Esophagus squamous epithelium (tissue), 4 donors: ENCODE measurements at regions not wholly inside any gene's neighbourhood (a gene's known extent, or its start where the extent isn't known, plus 50 kb on each side); places are given as distances from the start of the nearest gene placed in this dataset.

Source experiments
- POLR2A ChIP-seq, 4 donors: fragments of 450-650 bp; IDR thresholded peaks; one replicate each; pipeline ENCODE4 v1.6.1; 2017; ENCODE audit warnings: antibody characterized with exemption in 4 of 4, mild to moderate bottlenecking in 4 of 4, moderate library complexity in 3 of 4
- TF ChIP-seq, protein P1 (sequence below), 6 experiments: fragments of 450-650 bp in 4 of 6; fragments of 200-600 bp in 2 of 6; sonication (generic) in 2 of 6; IDR thresholded peaks; one replicate each; pipeline ENCODE4 v1.5.1; 2016 to 2019; ENCODE audit warnings: antibody characterized with exemption in 6 of 6, mild to moderate bottlenecking in 4 of 6, moderate library complexity in 4 of 6

- TF ChIP-seq, protein P1, sequence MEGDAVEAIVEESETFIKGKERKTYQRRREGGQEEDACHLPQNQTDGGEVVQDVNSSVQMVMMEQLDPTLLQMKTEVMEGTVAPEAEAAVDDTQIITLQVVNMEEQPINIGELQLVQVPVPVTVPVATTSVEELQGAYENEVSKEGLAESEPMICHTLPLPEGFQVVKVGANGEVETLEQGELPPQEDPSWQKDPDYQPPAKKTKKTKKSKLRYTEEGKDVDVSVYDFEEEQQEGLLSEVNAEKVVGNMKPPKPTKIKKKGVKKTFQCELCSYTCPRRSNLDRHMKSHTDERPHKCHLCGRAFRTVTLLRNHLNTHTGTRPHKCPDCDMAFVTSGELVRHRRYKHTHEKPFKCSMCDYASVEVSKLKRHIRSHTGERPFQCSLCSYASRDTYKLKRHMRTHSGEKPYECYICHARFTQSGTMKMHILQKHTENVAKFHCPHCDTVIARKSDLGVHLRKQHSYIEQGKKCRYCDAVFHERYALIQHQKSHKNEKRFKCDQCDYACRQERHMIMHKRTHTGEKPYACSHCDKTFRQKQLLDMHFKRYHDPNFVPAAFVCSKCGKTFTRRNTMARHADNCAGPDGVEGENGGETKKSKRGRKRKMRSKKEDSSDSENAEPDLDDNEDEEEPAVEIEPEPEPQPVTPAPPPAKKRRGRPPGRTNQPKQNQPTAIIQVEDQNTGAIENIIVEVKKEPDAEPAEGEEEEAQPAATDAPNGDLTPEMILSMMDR (IDR thresholded peaks at IDR 0.05): no peak
- TF ChIP-seq POLR2A (IDR thresholded peaks at IDR 0.05): no peak
Observed at GRCh38 chr1:67586596-67586995, 98.4 kb upstream of the GADD45A start.
